ENCODE measurements at regions not wholly inside any gene's neighbourhood (a gene's known extent, or its start where the extent isn't known, plus 50 kb on each side); places are given as distances from the start of the nearest gene placed in this dataset.

DNA sequence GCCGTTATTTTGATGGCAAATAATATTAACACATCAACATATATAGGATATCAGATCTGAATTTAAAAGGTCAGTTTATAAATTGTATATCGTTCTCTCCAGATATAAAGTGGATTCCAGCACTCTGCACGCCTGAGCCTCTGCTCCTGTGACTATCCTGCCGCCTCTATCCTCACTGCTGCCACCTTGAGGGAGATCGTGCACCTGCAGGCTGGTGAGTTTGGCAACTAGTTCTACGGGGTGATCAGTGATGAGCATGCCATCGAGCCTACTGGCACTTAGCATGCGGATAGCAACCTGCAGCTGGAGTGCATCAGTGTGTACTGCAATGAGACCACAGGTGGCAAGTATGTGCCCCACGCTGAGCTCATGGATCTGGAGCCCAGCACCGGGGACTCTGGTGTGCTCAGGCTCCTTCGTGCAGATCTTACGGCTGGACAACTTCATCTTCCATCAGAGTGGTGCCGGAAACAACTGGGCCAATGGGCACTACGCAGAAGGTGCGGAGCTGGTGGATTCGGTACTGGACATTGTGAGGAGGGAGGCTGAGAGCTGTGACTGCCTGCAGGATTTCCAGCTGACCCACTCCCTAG, 84.9 kb downstream of the FBXO5 start:
- intact Hi-C loops (cut with DNase I): no loop called here
- peak; percentile 16 to 87 (median 71) for DNase-seq

DNA sequence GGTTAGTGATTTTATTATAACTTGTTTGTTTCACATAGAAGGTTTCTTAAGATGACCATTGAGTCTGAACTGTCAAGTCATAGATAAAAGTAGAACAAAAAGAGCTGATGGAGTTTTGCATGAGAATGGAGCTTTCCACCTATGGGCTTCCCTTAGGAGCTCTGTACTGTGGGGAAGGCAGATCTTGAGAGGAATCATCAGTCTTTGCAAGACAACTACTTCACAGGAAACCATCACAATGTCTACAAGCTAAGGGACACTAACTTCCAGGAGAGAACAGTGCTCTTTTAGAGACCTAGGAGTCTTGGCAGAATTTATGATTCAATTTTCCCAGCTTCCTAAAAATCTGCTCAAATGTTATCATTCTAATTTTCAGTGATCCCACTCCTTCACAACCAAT, 78.2 kb downstream of the FBXO5 start:
- intact Hi-C loops (cut with DNase I): no loop called here
- no peak for DNase-seq

DNA sequence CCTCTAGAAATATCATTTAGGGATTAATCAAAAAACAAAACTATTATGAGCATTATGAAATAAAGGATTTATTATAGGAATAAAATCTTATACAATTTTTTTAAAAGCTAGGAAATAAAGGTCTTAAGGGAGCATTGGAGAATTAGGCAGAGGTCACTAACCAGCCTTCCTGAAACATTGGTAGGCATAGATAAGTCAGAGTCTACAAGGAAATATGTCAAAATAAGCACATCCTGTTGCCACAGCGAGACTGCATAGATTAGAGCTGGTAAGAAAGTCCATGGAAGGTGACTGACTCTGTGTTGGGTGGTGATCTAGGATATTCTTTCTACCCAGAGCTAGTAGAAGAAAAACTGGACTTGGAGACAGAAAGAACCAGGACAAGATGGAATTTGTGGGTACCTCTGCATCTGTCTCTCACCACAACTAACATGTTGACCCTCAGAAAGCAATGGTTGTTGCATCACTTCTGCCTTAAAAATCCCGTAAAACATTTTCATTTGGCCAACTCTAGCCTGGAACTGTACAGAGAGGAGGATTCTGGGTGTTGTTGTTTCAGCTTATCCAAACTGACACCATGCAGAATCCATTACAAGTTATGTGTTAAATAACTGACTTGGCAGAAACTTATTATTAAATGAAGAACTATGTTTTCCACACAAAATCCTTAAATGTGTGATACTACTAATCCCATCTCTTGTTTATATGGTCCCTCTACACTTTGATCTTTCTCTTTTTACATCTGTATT, 77.1 kb downstream of the FBXO5 start:
- intact Hi-C loops (cut with DNase I): no loop called here
- no peak for DNase-seq

DNA sequence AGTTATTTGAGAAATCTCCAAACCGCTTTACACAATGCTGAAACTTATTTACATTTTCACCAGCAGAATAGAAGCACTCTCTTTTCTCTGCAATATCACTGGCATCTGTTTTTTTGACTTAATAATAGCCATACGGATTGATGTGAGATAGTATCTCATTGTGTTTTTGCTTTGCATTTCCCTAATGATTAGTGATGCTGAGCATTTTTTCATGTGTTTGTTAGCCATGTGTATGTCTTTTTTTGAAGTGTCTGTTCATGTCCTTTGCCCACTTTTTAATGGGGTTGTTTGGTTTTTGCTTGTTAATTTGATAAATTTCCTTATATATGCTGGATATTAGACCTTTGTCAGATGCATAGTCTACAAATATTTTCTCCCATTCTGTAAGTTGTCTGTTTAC, 73.6 kb downstream of the FBXO5 start:
- intact Hi-C loops (cut with DNase I): no loop called here
- DNase-seq: no peak

DNA sequence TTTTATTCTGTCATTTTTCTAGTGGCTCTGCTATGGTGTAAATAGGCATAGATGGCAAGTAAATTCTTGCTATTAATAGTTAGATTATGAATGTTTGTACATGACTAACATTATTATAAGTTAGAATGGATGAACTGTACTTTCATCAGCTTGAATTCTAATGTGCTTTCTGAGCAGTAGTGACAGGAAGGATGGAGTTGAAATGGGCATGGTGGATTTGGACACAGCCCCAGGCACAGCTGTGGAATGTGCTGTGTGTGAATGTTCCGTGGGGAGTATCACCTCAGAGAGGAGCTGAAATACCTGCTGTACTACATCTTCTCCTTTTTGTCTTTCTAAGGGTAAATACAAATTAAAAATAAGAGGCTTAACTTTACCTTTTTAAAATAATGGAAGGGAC, 66.8 kb downstream of the FBXO5 start:
- intact Hi-C loops (cut with DNase I): no loop called here
- DNase-seq: no peak

DNA sequence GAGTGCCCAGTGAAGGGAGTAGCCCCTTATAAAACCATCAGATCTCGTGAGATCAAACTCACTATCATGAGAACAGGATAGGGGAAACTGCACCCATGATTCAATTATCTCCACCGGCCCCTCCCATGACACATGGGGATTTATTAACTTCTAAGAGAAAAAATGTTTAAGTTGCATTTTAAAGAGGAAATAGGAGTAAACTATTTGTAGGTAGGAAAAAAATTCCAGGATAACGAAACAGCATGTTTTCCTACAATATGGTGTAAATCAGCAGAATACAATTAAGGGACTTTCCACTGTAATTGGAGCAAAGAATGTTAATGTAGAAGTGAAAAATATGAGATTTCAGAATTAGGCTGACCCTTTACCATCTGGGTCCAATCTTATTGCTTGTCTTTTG, 63.9 kb downstream of the FBXO5 start:
- DNase-seq: no peak
- intact Hi-C loops (cut with DNase I): no loop called here

DNA sequence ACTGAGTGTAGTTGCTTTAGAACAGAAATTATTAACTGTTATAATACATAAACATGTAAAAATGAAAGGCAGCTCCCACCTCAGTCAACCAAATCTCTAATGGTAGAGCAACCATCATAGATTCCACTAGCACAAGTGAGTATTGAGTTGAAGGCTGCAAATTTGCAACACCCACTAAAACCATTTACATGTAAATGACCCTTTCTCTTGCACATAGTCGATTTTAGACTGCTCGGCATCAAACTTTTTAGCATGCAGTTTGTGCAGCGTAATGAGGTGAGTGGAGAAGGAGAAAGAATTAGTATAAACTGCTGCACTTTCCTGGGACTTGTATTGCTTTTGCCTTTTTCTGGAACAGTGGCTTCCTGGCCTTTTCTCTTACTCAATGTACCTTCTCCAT, 62.8 kb downstream of the FBXO5 start:
- intact Hi-C loops (cut with DNase I): no loop called here
- no peak for DNase-seq

Measured in head of caudate nucleus (tissue), 42 donors.